ENCODE measurements at regions not wholly inside any gene's neighbourhood (a gene's known extent, or its start where the extent isn't known, plus 50 kb on each side); places are given as distances from the start of the nearest gene placed in this dataset.

GRCh38 chr21:24045775-24046215 is 1561.5 kb downstream of the MRPL39 start:
- Histone ChIP-seq H3K9me3 (ENCODE audit: insufficient read depth in 2 of 2, low read depth in 1 of 2, low read length in 1 of 2) (peaks cover 0 to 23% of the 10 kb centered on the region in 2 experiments; a peak in 2 of 4 replicates), H3K4me1 (replicated peaks in 1 of 4; ENCODE audit: control insufficient read depth in 3 of 4, insufficient read depth in 4 of 4, low read length in 3 of 4) (no peaks in the 10 kb centered on the region), H4K5ac (ENCODE audit: insufficient read length, low read depth, low read length) (no peak overlapping the region), H3K23me2 (ENCODE audit: low read depth, low read length) (no peaks in the 10 kb centered on the region), H3K56ac (replicated peaks; ENCODE audit: insufficient read length, low read depth, low read length) (peak overlapping the region; percentile 6), H2AFZ (ENCODE audit: low read length) (no peak overlapping the region), H2BK120ac (replicated peaks; ENCODE audit: low read depth, low read length) (no peak overlapping the region), H3K27ac (ENCODE audit: low read depth, low read length) (no peak overlapping the region), H3K4me3 (ENCODE audit: extremely low read depth in 1 of 4, insufficient read depth in 2 of 4, low read depth in 3 of 4, low read length in 4 of 4) (no peak overlapping the region), H4K20me1 (replicated peaks in 1 of 2; ENCODE audit: control insufficient read depth in 1 of 2, insufficient read depth in 2 of 2, low read length in 2 of 2) (no peaks in the 10 kb centered on the region), H3K79me1 (ENCODE audit: low read depth, low read length) (no peaks in the 10 kb centered on the region), H3K4ac (replicated peaks; ENCODE audit: insufficient read length, low read depth, low read length) (no peak overlapping the region), H3K4me2 (ENCODE audit: insufficient read depth in 1 of 2, low read depth in 2 of 2, low read length in 2 of 2) (no peak overlapping the region), H3K23ac (ENCODE audit: insufficient read length) (no peak overlapping the region), H2AK5ac (ENCODE audit: low read depth, low read length) (no peak overlapping the region), H2BK15ac (ENCODE audit: low read length) (no peak overlapping the region), H2BK5ac (ENCODE audit: low read depth, low read length) (no peak overlapping the region), H4K8ac (ENCODE audit: extremely low read depth, insufficient read depth, low read length) (no peak overlapping the region), H2BK20ac (ENCODE audit: low read length) (no peak overlapping the region), H3K18ac (ENCODE audit: extremely low read depth, low read length) (no peak overlapping the region), H3K27me3 (replicated peaks in 1 of 4; ENCODE audit: control insufficient read depth in 3 of 4, extremely low read depth in 1 of 4, insufficient read depth in 3 of 4, low read length in 3 of 4) (no peaks in the 10 kb centered on the region), H3K36me3 (ENCODE audit: control insufficient read depth in 2 of 4, insufficient read depth in 4 of 4, low read length in 3 of 4) (no peaks in the 10 kb centered on the region), H3K79me2 (ENCODE audit: control insufficient read depth in 1 of 2, insufficient read depth in 2 of 2, low read length in 2 of 2) (no peaks in the 10 kb centered on the region), H3K9ac (replicated peaks in 1 of 4; ENCODE audit: extremely low read depth in 1 of 4, low read depth in 3 of 4, low read length in 3 of 4) (no peak overlapping the region), H4K91ac (replicated peaks; ENCODE audit: insufficient read length, low read length) (no peak overlapping the region), H2BK12ac (ENCODE audit: low read depth, low read length) (no peak overlapping the region), H3K14ac (ENCODE audit: insufficient read length) (no peak overlapping the region)
- TF ChIP-seq RAD21 (IDR thresholded peaks at IDR 0.05 in 1 of 2, conservative IDR thresholded peaks at IDR 0.05 in 1 of 2; ENCODE audit: low read depth in 2 of 2, low read length in 2 of 2) (0 out of 4 replicates have a peak, but pooled peaks of 1 of the 2 experiments have one; percentile 8), RXRA (IDR thresholded peaks at IDR 0.05; ENCODE audit: insufficient read depth, low read depth, low read length) (no peak)
- DNase-seq (ENCODE audit: low read depth in 1 of 2, low spot score in 2 of 2) (peak in 1 of 2 experiments; percentile 42), FAIRE-seq (no peak)
- WGBS, 2 experiments (ENCODE audit: extremely low coverage in 1 of 2, insufficient coverage in 1 of 2, insufficient read length in 1 of 2, insufficient replicate concordance in 2 of 2, low coverage in 1 of 2, low lambda C conversion rate in 2 of 2, missing lambda C conversion rate in 1 of 2): 38% methylated on average over 2 of the region's 2 CpGs; no CpG with 5 or more reads in 1 of the 2 experiments
- ChIA-PET CTCF (ENCODE audit: partially characterized antibody) (interaction anchor here (0.6 to 2.3 kb wide), 13 partner anchors 9 to 1286 kb away, joined by 3 to 6 read pairs (median 3); no protein-coding TSS in a partner anchor), POLR2A (ENCODE audit: partially characterized antibody) (no interaction called here)
